ENCODE measurements at regions not wholly inside any gene's neighbourhood (a gene's known extent, or its start where the extent isn't known, plus 50 kb on each side); places are given as distances from the start of the nearest gene placed in this dataset.

DNA sequence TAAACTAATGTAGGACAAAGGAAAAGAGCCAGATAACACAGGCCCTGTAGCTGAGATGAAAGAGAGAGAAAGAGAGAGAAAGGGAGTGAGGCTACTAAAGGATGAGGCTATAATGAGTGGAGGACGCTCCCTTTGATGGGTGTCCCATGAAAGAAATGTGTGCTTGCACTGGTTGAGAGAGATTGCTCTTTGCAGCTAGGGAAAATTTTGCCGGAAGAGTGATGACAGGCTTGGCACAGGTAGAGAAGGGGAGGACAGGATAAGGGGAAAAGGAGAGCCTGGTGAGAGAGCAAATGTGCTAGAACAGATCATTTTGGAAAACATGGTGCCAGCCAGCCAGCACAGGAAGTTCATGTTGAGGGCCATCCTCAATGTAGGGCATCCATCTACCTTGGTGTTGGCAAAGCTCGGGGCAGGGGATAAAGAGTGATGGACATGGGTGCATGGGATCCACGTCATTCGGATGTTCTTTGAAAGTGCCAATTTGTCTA, 248.6 kb downstream of the BTG1 start:
- ATAC-seq: peak in 1 of 4 donors; percentile 18
- H3K4me3 ChIP-seq: no peak overlapping the region
- no peaks in the 10 kb centered on the region for H3K9me3 ChIP-seq
- TF ChIP-seq, protein P1, sequence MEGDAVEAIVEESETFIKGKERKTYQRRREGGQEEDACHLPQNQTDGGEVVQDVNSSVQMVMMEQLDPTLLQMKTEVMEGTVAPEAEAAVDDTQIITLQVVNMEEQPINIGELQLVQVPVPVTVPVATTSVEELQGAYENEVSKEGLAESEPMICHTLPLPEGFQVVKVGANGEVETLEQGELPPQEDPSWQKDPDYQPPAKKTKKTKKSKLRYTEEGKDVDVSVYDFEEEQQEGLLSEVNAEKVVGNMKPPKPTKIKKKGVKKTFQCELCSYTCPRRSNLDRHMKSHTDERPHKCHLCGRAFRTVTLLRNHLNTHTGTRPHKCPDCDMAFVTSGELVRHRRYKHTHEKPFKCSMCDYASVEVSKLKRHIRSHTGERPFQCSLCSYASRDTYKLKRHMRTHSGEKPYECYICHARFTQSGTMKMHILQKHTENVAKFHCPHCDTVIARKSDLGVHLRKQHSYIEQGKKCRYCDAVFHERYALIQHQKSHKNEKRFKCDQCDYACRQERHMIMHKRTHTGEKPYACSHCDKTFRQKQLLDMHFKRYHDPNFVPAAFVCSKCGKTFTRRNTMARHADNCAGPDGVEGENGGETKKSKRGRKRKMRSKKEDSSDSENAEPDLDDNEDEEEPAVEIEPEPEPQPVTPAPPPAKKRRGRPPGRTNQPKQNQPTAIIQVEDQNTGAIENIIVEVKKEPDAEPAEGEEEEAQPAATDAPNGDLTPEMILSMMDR (IDR thresholded peaks at IDR 0.05): no peak
- TF ChIP-seq POLR2A (IDR thresholded peaks at IDR 0.05): no peak
- no peaks in the 10 kb centered on the region for H3K36me3 ChIP-seq
- WGBS, 4 donors: 85 to 95% (median 90%) methylated on average over 5 of the region's 5 CpGs
- H3K4me1 ChIP-seq: peaks cover 0 to 22% (median 0%) of the 10 kb centered on the region in 12 donors
- DNase-seq: no peak
- no peak overlapping the region for H3K27ac ChIP-seq
- intact Hi-C loops (cut with DNase I): no loop called here
- no peaks in the 10 kb centered on the region for H3K27me3 ChIP-seq

DNA sequence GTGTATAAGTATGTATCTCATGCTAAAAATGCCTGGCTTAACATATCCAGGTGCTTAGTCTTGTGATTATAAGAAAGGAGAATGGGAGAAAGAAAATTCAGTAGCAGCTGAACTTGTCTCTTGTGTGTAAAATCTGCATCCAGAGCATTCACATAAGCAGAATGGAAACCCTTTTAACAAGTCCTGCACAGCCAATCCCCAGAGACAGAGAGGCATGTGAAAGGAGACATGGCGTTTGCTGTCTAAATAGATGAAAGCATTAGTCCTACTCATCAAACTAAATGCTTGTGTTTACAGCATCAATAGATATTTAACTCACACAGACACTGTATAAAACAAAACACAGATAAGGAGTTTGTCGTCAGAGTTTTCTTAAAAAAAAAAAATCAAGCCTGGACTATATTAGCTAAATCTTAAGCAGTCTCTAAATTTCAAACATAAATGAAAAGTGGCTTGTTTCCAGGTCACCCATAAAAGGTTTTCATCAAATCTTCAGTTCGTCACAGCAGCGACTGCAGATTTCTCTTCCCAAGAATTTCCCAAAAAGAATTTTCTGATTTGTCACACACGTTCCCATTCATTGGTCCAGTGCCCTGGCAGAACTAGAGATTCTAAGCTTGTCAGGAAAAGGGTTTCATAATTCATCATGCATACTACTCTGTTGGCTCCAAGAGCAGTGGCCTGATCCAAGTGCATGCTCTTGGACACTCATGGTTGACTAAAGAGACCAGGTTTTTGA, 249.2 kb downstream of the BTG1 start:
- ATAC-seq: peak; percentile 42 to 85 (median 62)
- Histone ChIP-seq H3K36me3 (no peaks in the 10 kb centered on the region), H3K4me3 (no peak overlapping the region), H3K27me3 (no peaks in the 10 kb centered on the region), H3K27ac (no peak overlapping the region), H3K4me1 (peaks cover 0 to 22% (median 0%) of the 10 kb centered on the region in 12 donors), H3K9me3 (no peaks in the 10 kb centered on the region)
- 48 to 62% (median 52%) methylated on average over 5 of the region's 5 CpGs for WGBS, 4 donors
- peak in 1 of 5 donors; percentile 28 for DNase-seq
- no peak for TF ChIP-seq POLR2A (IDR thresholded peaks at IDR 0.05)
- TF ChIP-seq, protein P1 (IDR thresholded peaks at IDR 0.05): no peak
- intact Hi-C loops (cut with DNase I): no loop called here

DNA sequence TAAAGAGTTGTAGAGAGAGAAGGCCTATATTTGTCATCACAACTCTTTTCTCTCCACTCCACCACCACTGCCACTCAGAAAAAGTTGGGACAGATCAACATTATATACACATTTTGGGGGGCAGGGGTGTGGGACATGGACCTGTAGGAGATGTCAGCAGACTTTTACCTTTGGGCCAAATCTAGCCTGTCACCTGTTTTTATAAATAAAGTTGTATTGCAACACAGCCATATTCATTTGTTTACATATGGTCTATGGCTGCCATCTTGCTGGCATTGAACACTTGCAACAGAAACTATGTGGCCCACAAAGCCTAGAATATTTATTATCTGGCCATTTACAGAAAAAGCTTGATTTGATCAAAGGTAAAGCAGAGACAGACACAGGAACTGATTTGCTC, 250.7 kb downstream of the BTG1 start:
- Histone ChIP-seq H3K36me3 (no peaks in the 10 kb centered on the region), H3K4me3 (no peak overlapping the region), H3K9me3 (no peaks in the 10 kb centered on the region), H3K4me1 (peaks cover 0 to 22% (median 0%) of the 10 kb centered on the region in 12 donors), H3K27ac (no peak overlapping the region), H3K27me3 (no peaks in the 10 kb centered on the region)
- no peak for ATAC-seq
- TF ChIP-seq, protein P1 (IDR thresholded peaks at IDR 0.05): no peak
- TF ChIP-seq POLR2A (IDR thresholded peaks at IDR 0.05): no peak
- intact Hi-C loops (cut with DNase I): no loop called here
- DNase-seq: no peak

DNA sequence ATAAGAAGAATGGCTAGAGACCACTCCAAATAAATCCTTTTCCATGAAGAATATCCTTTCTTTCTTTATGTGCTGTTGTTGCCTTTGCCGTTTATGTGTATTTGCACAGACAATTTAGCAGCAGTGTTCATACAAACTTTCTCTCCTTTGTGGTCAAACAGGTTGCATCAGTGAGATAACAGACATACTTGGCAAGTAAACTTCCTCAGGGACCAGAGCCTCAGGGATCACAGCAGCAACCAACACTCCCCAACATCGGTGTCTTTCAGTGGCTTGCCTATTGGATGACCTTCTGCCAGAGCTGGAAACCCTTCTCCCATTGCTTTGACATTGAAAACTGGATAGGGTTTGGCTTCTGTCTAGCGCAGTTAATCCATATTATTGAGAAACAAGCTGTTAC, 252.2 kb downstream of the BTG1 start:
- H3K27ac ChIP-seq: no peak overlapping the region
- H3K27me3 ChIP-seq: no peaks in the 10 kb centered on the region
- ATAC-seq (no peak), DNase-seq (no peak)
- no peak for TF ChIP-seq POLR2A (IDR thresholded peaks at IDR 0.05)
- TF ChIP-seq, protein P1 (IDR thresholded peaks at IDR 0.05): no peak
- WGBS, 4 donors: 83 to 93% (median 88%) methylated on average over 3 of the region's 3 CpGs
- H3K9me3 ChIP-seq: no peaks in the 10 kb centered on the region
- peaks cover 0 to 19% (median 0%) of the 10 kb centered on the region in 12 donors for H3K4me1 ChIP-seq
- H3K4me3 ChIP-seq: no peak overlapping the region
- intact Hi-C loops (cut with DNase I): no loop called here
- H3K36me3 ChIP-seq: no peaks in the 10 kb centered on the region

All from heart left ventricle (tissue), 16 donors.